ENCODE measurements at regions not wholly inside any gene's neighbourhood (a gene's known extent, or its start where the extent isn't known, plus 50 kb on each side); places are given as distances from the start of the nearest gene placed in this dataset.

DNA sequence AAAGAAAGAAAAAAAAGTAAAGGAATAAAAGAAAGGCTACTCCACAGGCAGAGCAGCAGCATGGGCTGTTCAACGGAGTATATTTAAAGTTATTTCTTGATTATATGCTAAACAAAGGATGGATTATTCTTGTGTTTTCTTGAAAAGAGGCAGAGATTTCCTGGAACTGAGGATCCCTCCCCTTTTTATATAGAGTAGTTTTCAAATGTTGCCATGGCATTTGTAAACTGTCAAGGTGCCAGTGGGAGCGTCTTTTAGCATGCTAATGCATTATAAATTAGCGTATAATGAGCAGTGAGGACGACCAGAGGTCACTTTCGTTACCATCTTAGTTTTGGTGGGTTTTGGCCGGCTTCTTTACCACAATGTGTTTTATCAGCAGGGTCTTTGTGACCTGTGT lies 383.0 kb downstream of the PCNX1 start:
- DNase-seq: no peak

DNA sequence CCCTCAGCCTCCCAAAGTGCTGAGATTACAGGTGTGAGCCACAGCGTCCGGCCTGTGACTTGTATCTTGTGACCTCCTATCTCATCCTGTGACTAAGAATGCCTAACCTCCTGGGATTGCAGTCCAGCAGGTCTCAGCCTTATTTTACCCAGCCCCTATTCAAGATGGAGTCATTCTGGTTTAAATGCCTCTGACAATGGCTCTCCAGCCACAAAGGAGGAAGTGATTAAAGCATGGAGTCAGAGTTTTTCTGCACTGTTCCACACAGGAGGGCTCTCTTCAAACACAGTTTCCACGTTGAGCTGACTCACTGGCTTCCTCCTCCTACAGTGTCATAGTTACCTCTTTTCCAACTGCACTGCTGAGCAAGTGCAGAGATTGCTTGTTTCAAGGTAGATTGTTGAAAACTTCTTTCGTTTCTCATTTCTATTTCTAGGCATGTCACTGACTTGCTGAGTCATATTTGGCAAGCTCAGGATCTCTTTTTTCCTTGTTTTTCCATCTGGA lies 383.8 kb downstream of the PCNX1 start:
- DNase-seq: no peak

- no peak for DNase-seq
Measured at GRCh38 chr14:71296184-71296583, 388.9 kb downstream of the PCNX1 start.

- no peak for DNase-seq
Measured at GRCh38 chr14:71300566-71301330, 393.5 kb downstream of the PCNX1 start.

GRCh38 chr14:71301611-71302010 lies 394.4 kb downstream of the PCNX1 start:
- no peak for DNase-seq

DNA sequence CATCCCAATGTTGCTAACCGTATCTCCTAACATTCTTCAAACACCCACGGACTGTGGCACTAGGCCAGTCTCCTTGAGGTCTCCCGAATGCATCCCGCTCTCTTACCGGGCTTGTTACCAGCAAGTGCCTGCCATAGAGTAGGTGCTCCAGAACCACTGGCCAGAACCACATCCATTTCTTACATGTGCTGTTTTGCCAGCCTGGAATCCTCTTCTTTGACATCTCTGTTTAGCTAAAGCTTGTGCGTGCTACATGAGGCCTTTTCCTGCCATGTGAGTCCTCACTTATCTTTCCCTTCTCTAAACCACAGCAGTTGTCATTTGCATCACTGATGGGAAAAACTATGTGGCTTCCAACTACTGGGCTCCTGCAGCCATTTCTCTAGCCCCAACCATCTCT lies 397.4 kb downstream of the PCNX1 start:
- DNase-seq: no peak

DNA sequence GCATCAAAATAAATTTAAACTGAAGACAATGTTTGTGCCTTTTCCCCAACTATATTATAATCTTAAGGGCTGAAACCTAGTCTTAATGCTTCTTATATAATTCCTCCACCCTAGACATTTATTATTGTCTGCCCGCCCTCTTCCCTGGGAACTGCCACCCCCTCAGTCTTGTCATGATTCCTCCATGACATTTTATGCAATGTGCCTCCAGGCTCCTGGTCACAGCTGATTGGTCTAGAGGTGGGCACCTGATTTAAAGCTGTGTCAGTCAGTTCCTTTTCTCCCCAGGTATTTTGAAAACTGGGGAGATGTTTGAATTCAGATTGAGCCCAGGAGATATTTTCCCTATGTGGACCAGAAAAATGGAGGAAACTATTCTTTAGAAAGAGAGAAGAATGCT lies 401.4 kb downstream of the PCNX1 start:
- DNase-seq: no peak

DNA sequence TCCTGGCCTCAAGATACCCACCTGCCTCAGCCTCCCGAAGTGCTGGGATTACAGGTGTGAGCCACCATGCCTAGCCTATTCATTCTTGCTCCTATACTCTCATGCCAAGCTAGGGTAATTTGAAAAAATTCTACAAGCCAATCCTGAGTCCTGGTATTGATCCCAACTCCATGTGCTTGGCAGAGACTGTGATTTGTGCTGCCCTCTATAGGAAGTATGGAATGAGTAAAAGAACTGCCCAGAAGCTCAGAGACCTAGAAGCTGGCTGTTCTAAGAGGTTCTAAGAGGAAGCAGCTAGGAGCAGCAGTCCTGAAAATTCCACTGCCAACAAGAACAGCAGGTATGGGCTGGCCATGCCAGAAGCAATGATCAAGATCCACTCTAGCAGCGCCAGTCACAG lies 402.5 kb downstream of the PCNX1 start:
- DNase-seq: no peak

GRCh38 chr14:71311061-71311460 lies 403.8 kb downstream of the PCNX1 start:
- DNase-seq: no peak

- DNase-seq: no peak
Measured at GRCh38 chr14:71314717-71315116, 407.5 kb downstream of the PCNX1 start.

DNA sequence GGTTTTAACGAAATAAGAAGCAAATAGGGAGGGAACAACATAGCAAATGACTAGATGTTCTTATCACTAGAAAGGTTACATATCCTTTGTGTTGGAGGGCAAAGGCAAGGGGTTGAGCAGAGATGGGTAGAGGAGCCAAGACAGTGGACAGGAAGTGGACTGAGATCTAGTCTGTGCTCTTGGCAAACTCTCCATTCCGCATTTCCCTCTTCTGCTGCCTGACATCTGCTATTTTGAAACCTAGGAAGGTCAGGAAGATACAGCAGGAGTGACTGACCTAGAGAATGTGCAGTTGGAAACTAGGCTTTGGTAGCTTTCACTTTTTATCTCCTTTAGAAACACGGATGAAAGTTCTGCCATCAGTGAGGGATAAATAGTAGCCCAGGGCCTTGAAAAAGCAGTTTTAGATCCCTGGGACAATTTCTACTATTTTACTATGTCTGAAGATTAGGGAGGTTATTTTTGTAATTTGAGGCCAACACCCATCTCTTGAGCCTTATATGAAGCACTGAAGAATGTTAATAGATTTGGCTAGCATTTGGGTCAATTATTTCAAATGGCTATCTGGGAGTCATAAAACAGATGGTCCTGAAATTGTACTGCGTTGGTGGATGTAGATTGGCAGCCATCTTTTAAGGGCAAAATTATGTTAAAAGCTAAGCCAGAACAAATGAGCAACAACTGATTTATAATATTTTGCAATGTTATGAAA lies 410.3 kb downstream of the PCNX1 start:
- no peak for DNase-seq

GRCh38 chr14:71318097-71318459 lies 410.8 kb downstream of the PCNX1 start:
- DNase-seq: no peak

GRCh38 chr14:71319666-71320065 lies 412.4 kb downstream of the PCNX1 start:
- no peak for DNase-seq

DNA sequence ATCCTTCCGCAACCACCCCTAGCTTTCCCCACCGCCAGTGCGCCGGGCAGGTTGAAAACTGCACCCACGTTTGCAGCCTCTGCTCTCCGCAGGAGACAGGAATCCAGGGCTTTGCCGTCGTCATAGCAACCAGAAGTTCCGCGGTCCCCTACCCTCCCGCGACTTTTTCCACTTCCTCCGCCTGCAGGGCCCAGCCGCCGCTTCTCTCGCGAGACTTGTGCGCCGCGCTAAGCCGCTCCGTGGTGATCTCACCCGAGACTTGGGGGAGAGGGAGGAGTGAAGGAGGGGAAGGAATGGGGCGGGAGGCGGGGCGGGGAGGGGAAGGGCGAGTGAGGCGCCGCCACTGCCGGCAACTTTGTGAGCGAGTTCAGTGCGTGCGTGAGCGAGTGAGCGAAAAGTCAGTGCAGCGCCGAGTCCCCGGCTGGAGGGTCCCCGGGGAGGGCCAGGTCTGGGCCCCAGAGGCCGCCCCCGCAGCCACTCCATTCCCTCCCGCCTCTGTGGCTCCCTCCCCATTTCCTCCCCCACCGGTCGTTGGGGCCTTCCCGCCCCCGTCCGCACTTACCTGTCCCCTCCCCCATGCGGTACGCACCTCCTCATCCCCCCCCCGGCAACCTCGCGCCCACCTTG lies 413.0 kb downstream of the PCNX1 start, which contains the start of gene SIPA1L1:
Gene SIPA1L1, plus strand, starts transcription at position 370 of the 627 bp plus-strand sequence.
- peak; percentile 93 for DNase-seq

- peak; percentile 42 for DNase-seq
Measured at GRCh38 chr14:71320734-71321573, 413.7 kb downstream of the PCNX1 start.

DNA sequence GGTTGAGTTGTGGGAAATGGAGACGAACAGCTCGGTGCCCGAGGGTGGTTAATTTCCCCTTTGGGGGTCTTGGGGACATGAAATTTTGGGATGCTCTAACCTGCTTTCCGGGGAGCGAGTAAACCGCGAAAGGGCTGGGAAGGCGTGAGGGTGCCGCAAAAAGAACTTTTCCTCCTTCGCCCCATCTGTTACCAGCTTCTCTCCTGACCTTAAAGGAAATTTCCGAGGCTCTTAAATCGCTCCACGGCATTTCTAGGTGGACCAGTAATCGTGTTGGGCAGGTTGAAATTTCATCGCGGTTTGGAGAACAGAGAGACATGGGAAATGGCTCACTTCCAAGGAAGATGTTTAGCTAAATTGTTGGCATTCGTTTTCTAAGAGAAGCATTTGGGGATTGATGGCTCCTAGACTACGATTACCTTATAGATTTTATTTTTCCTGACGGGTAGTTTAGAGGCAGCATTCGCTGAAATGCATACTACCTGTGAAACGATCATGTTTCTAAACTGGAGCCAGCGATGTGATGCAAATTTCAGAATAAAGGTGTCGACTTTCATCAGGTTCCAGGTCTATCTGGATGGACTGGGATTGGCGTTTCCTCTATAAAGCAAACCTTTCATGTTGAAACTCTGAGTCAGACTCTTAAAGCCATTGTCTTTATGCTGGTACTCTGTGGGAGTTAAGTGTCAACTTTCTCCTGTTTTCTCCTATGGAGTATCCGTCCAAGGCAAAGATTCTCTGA lies 414.5 kb downstream of the PCNX1 start:
- DNase-seq: peak; percentile 19

DNA sequence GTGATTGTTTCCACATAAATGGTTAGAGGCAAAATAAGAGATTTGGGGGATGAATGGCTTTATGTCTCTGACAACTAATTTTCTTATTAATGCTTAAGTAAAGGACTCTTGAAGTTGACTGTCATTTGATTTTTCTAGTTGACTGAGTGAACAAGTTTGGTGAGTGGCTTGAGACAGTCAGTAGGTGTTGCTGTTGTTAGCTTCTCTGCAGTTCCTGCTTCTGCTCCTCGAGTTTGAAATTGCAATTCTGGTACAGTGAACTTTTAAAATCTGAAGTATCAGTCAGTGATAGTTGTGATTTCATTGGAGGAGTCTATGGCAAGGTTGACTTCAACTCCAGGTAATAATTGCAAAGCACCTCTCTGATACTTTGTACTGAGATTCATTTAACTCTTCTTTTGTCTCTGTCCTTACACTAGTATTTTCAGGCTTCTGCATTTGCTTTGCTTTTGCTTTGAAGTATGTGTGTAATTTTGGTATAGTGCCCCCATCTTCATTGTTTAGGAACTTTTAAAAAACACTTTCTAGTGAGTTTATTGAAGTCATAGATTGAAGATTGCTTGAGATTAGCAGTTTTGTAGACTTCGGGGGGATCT lies 415.5 kb downstream of the PCNX1 start:
- no peak for DNase-seq

DNA sequence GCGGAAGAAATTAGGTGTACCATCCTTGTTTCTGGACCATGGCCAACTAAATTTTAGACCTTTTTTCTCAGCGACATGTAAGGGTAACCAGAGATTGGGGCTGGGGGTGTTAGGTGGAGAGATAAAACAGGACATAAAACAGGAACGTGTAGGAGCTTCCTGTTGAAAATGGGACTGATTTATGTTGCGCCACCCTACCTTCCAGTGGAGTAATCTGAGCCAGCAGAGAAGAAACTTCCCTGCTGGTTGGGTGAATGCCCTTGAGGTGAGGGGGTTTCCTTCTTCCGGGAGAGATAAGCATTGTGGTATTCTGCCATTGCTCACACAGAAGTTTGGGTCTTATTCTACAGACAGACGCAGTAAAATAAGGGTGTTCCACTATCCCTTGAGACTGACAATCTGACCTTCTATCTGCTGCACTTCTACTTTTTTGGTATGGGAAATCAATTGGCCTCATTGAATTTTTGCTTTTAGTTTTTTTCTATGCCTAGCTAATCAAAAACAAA lies 417.6 kb downstream of the PCNX1 start:
- DNase-seq: no peak

DNA sequence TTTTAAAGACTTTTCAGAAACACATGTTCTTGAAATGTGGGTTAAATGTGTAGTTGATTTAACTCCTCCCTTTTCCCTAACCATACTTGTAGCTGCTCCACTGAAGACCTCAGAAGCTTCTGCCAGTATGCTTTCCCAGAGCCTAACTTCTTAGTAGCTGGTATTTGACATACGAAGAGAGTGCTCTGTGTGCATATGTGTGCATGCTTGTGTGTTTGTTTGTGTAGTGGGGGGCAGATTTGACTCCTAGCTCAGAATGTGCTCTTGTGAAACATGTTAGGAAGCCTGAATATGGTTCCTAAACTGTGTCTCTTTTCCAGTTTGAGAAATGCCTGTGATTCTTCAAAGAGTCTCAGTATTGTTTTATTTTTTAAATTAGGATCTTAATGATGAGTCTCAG lies 420.4 kb downstream of the PCNX1 start:
- DNase-seq: no peak

GRCh38 chr14:71328183-71328582 lies 420.9 kb downstream of the PCNX1 start:
- DNase-seq: no peak

- DNase-seq: no peak
Measured at GRCh38 chr14:71328954-71329353, 421.7 kb downstream of the PCNX1 start.

DNA sequence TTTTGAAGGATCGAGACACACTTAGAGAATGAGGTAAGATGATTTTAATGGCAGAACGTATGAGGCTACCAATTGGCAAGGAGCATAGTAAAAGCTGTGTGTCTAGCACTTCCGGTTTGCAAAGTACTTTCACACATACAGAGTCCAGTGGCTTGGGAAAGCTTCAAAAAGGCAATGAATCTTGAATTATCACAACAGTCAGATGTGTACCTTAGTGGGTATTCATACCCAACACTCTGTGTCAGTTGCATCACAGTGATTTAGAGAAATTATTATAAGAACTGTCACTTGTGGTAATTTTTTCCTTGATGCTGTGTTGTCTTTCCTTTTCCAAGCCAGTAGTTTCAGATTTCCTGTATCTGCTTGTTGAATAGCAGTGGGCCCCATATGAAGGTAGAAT lies 424.1 kb downstream of the PCNX1 start:
- no peak for DNase-seq

Data from NCI-H774 (cell line).